ENCODE measurements at regions not wholly inside any gene's neighbourhood (a gene's known extent, or its start where the extent isn't known, plus 50 kb on each side); places are given as distances from the start of the nearest gene placed in this dataset.

- dilution Hi-C loops (cut with HindIII; ENCODE audit: low sequenced_read_pairs, unreplicated experiment) (no loop called here), in situ Hi-C loops (cut with MboI; ENCODE audit: low sequenced_read_pairs) (no loop called here), intact Hi-C loops (cut with micrococcal nuclease) (no loop called here)
- no peak overlapping the region for H3K4ac ChIP-seq (ENCODE audit: low read depth, low read length)
- H3K18ac ChIP-seq (ENCODE audit: low read depth, low read length), result no peak overlapping the region
- no peaks in the 10 kb centered on the region for H3K79me1 ChIP-seq (ENCODE audit: low read depth in 1 of 2, low read length in 2 of 2)
- H3K9me1 ChIP-seq (ENCODE audit: insufficient read depth, low read length), result no peaks in the 10 kb centered on the region
- no peak overlapping the region for H2AFZ ChIP-seq (replicated peaks; ENCODE audit: low read length, poor library complexity)
- no peak overlapping the region for H2BK15ac ChIP-seq (ENCODE audit: low read depth, low read length)
- H4K8ac ChIP-seq (ENCODE audit: low read depth in 2 of 2, low read length in 2 of 2), result no peak overlapping the region
- no peak overlapping the region for H2BK120ac ChIP-seq (ENCODE audit: low read depth, low read length)
- no peak overlapping the region for H3K27ac ChIP-seq (ENCODE audit: insufficient read depth, low read length)
- H3K4me1 ChIP-seq (ENCODE audit: control insufficient read depth, insufficient read depth, low read length), result no peaks in the 10 kb centered on the region
- H3K36me3 ChIP-seq (ENCODE audit: control insufficient read depth, insufficient read depth, low read length), result no peaks in the 10 kb centered on the region
- no peak for ATAC-seq (ENCODE audit: low read depth)
- H3K14ac ChIP-seq (replicated peaks; ENCODE audit: low read depth, low read length), result no peak overlapping the region
- H2AK9ac ChIP-seq (replicated peaks; ENCODE audit: low read depth, low read length, poor library complexity), result no peak overlapping the region
- no peak overlapping the region for H2AK5ac ChIP-seq (ENCODE audit: low read depth, low read length)
- no peak for DNase-seq
- H3K23ac ChIP-seq (ENCODE audit: low read depth, low read length), result no peak overlapping the region
- 0% methylated on average over 1 of the region's 1 CpG; no CpG with 5 or more reads in 1 of the 2 experiments for WGBS, 2 experiments (ENCODE audit: extremely low coverage in 2 of 2, insufficient read length in 1 of 2)
- H3K56ac ChIP-seq (ENCODE audit: extremely low read depth, insufficient read depth, low read length), result no peak overlapping the region
- no TSS peak for BruUV-seq (replicated peaks)
- H4K20me1 ChIP-seq (ENCODE audit: insufficient read depth, low read length), result no peaks in the 10 kb centered on the region
- H2BK5ac ChIP-seq (ENCODE audit: low read depth, low read length, poor library complexity, severe bottlenecking), result no peak overlapping the region
- ChIA-PET CTCF (no interaction called here), POLR2A (ENCODE audit: unreplicated experiment) (no interaction called here)
- no peak overlapping the region for H4K5ac ChIP-seq (ENCODE audit: low read depth, low read length)
- H3K9ac ChIP-seq (ENCODE audit: low read depth, low read length), result no peak overlapping the region
- no peaks in the 10 kb centered on the region for H3K27me3 ChIP-seq (ENCODE audit: control insufficient read depth, insufficient read depth, low read length)
- H4K91ac ChIP-seq (ENCODE audit: insufficient read depth, low read depth, low read length), result no peak overlapping the region
- H3K4me2 ChIP-seq (ENCODE audit: low read depth, low read length), result no peak overlapping the region
- no peak for TF ChIP-seq MAFK (IDR thresholded peaks at IDR 0.05; ENCODE audit: low read depth, low read length)
- TF ChIP-seq BHLHE40 (IDR thresholded peaks at IDR 0.05; ENCODE audit: low read depth, low read length), result no peak
- no peak for TF ChIP-seq CEBPB (IDR thresholded peaks at IDR 0.05; ENCODE audit: low read depth, low read length)
- no peak for TF ChIP-seq POLR2A (IDR thresholded peaks at IDR 0.05; ENCODE audit: low read depth, low read length)
- TF ChIP-seq ELK1 (IDR thresholded peaks at IDR 0.05; ENCODE audit: borderline replicate concordance, low read depth, low read length), result no peak
- no peak for TF ChIP-seq MXI1 (IDR thresholded peaks at IDR 0.05; ENCODE audit: borderline replicate concordance, low read depth, low read length)
- no peak for TF ChIP-seq SMC3 (IDR thresholded peaks at IDR 0.05; ENCODE audit: low read depth, low read length)
- no peak for TF ChIP-seq RAD21 (IDR thresholded peaks at IDR 0.05; ENCODE audit: low read length)
- TF ChIP-seq MAZ (IDR thresholded peaks at IDR 0.05; ENCODE audit: borderline replicate concordance, low read depth, low read length), result no peak
- TF ChIP-seq RCOR1 (IDR thresholded peaks at IDR 0.05; ENCODE audit: insufficient replicate concordance, low read length), result no peak
- no peak for TF ChIP-seq CTCF (conservative IDR thresholded peaks at IDR 0.05; ENCODE audit: low read depth, low read length)
- TF ChIP-seq NFE2L2 (IDR thresholded peaks at IDR 0.05; ENCODE audit: low read depth, low read length), result no peak
- TF ChIP-seq FOS (IDR thresholded peaks at IDR 0.05; ENCODE audit: low read depth, low read length), result no peak
- TF ChIP-seq CHD1 (IDR thresholded peaks at IDR 0.05; ENCODE audit: low read depth, low read length), result no peak
- no peak for TF ChIP-seq RFX5 (IDR thresholded peaks at IDR 0.05; ENCODE audit: low read depth, low read length)
- TF ChIP-seq USF2 (IDR thresholded peaks at IDR 0.05; ENCODE audit: low read depth, low read length), result no peak
- peaks cover 17% of the 10 kb centered on the region for H3K9me3 ChIP-seq (ENCODE audit: control insufficient read depth, insufficient read depth, low read length)
- no peak overlapping the region for H2BK20ac ChIP-seq (ENCODE audit: low read depth, low read length)
- no peak overlapping the region for H3K4me3 ChIP-seq (ENCODE audit: insufficient read depth, low read depth, low read length)
Observed at GRCh38 chr22:47517062-47517461, 754.6 kb downstream of the TBC1D22A start.

Measured in IMR-90 (cell line).